ENCODE measurements at regions not wholly inside any gene's neighbourhood (a gene's known extent, or its start where the extent isn't known, plus 50 kb on each side); places are given as distances from the start of the nearest gene placed in this dataset.

- Mint-ChIP-seq H3K4me1 (ENCODE audit: low read depth) (no peaks in the 10 kb centered on the region), H3K4me3 (no peak overlapping the region), H3K9me3 (ENCODE audit: insufficient read depth) (peaks cover 6% of the 10 kb centered on the region), H3K27ac (no peak overlapping the region), H3K27me3 (ENCODE audit: low read depth) (no peaks in the 10 kb centered on the region), H3K36me3 (ENCODE audit: low read depth) (no peaks in the 10 kb centered on the region)
- POLR2A ChIA-PET, result no interaction called here
- DNase-seq, result no peak
- no peak for ATAC-seq
- CTCF ChIA-PET, result no interaction called here
Measured at GRCh38 chr5:4413996-4414395, 726.1 kb upstream of the ADAMTS16 start.

GRCh38 chr5:4418084-4418483 is 722.0 kb upstream of the ADAMTS16 start:
- Mint-ChIP-seq H3K36me3 (ENCODE audit: low read depth) (no peaks in the 10 kb centered on the region), H3K4me1 (ENCODE audit: low read depth) (no peaks in the 10 kb centered on the region), H3K27ac (no peak overlapping the region), H3K4me3 (no peak overlapping the region), H3K9me3 (ENCODE audit: insufficient read depth) (peaks cover 6% of the 10 kb centered on the region), H3K27me3 (ENCODE audit: low read depth) (no peaks in the 10 kb centered on the region)
- DNase-seq (no peak), ATAC-seq (no peak)
- CTCF ChIA-PET, result no interaction called here
- POLR2A ChIA-PET, result no interaction called here

DNA sequence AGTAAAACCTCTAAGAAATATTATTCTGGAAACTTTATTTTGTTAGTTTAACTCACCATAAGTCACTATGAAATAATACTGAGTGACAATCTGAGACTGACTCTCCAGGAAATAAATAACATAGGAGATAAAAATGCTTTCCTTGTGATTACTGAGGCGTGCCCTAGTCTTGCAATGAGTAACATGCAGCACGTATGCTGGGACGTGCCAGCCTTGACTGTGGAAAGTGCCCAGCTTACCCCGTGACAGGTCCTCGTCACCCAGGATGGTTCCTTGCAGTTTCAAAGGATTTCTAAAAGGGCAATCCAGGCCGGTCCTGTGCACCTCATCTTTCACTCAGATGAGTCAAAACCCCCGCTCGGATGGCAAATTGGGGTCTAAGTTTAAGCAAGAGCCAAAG is 720.8 kb upstream of the ADAMTS16 start:
- Mint-ChIP-seq H3K9me3 (ENCODE audit: insufficient read depth) (peaks cover 1% of the 10 kb centered on the region), H3K27ac (no peak overlapping the region), H3K4me1 (ENCODE audit: low read depth) (no peaks in the 10 kb centered on the region), H3K27me3 (ENCODE audit: low read depth) (no peaks in the 10 kb centered on the region), H3K4me3 (no peak overlapping the region), H3K36me3 (ENCODE audit: low read depth) (no peaks in the 10 kb centered on the region)
- POLR2A ChIA-PET, result no interaction called here
- DNase-seq, result no peak
- CTCF ChIA-PET, result no interaction called here
- ATAC-seq, result no peak

GRCh38 chr5:4420177-4420576 is 720.0 kb upstream of the ADAMTS16 start:
- no peaks in the 10 kb centered on the region for H3K27me3 Mint-ChIP-seq (ENCODE audit: low read depth)
- H3K9me3 Mint-ChIP-seq (ENCODE audit: insufficient read depth), result no peaks in the 10 kb centered on the region
- CTCF ChIA-PET, result no interaction called here
- H3K36me3 Mint-ChIP-seq (ENCODE audit: low read depth), result no peaks in the 10 kb centered on the region
- H3K4me3 Mint-ChIP-seq, result no peak overlapping the region
- ATAC-seq (no peak), DNase-seq (no peak)
- POLR2A ChIA-PET, result no interaction called here
- H3K4me1 Mint-ChIP-seq (ENCODE audit: low read depth), result no peaks in the 10 kb centered on the region
- no peak overlapping the region for H3K27ac Mint-ChIP-seq

GRCh38 chr5:4420681-4421080 is 719.4 kb upstream of the ADAMTS16 start:
- no peak for DNase-seq
- no peak overlapping the region for H3K27ac Mint-ChIP-seq
- no peaks in the 10 kb centered on the region for H3K27me3 Mint-ChIP-seq (ENCODE audit: low read depth)
- no peaks in the 10 kb centered on the region for H3K36me3 Mint-ChIP-seq (ENCODE audit: low read depth)
- ChIA-PET POLR2A (no interaction called here), CTCF (no interaction called here)
- no peak overlapping the region for H3K4me3 Mint-ChIP-seq
- no peaks in the 10 kb centered on the region for H3K4me1 Mint-ChIP-seq (ENCODE audit: low read depth)
- H3K9me3 Mint-ChIP-seq (ENCODE audit: insufficient read depth), result no peaks in the 10 kb centered on the region
- ATAC-seq, result no peak

DNA sequence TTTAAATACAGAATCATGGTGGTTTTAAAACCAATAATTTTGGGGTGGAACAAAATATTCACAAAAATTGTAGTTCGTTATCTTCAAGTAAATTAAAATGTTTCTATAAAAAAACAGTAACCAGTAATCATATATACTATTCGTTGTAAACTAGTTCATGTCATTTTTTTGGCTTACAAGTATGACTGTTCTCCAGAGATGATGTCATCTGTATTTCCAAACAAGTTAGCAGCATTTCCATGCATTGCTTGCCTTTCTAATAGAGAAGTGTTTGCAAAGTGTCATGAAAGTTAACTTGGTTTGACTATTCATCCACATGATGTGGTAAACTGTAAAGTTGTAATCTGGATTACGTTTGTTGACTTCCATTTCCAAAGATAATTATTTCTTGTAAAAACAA is 717.9 kb upstream of the ADAMTS16 start:
- Mint-ChIP-seq H3K36me3 (ENCODE audit: low read depth) (no peaks in the 10 kb centered on the region), H3K27me3 (ENCODE audit: low read depth) (no peaks in the 10 kb centered on the region), H3K9me3 (ENCODE audit: insufficient read depth) (no peaks in the 10 kb centered on the region), H3K4me3 (no peak overlapping the region), H3K4me1 (ENCODE audit: low read depth) (no peaks in the 10 kb centered on the region), H3K27ac (no peak overlapping the region)
- POLR2A ChIA-PET, result no interaction called here
- DNase-seq (no peak), ATAC-seq (no peak)
- CTCF ChIA-PET, result no interaction called here

- Mint-ChIP-seq H3K4me1 (ENCODE audit: low read depth) (no peaks in the 10 kb centered on the region), H3K27ac (no peak overlapping the region), H3K4me3 (no peak overlapping the region), H3K27me3 (ENCODE audit: low read depth) (no peaks in the 10 kb centered on the region), H3K9me3 (ENCODE audit: insufficient read depth) (peaks cover 4% of the 10 kb centered on the region), H3K36me3 (ENCODE audit: low read depth) (no peaks in the 10 kb centered on the region)
- no peak for DNase-seq
- ChIA-PET POLR2A (no interaction called here), CTCF (no interaction called here)
- ATAC-seq, result no peak
Measured at GRCh38 chr5:4424895-4425294, 715.2 kb upstream of the ADAMTS16 start.

DNA sequence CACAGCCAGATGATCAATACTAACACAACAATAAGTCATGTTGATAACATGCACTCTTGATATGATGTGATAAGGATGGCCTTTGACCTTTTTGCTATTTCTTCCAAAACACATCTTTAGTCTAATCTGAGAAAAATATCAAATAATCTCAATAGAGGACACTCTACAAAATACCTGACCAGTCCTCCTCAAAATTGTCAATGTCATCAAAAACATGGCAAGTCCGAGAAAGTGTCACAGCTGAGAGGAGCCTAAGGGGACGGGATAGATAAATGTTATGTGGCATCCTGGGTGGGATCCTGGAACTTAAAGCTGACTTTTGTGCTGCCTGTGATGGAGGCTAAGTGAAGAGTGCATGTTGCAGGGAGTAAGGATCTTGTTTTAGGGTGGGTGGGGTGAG is 699.6 kb upstream of the ADAMTS16 start:
- Mint-ChIP-seq H3K27ac (no peak overlapping the region), H3K9me3 (ENCODE audit: insufficient read depth) (peaks cover 19% of the 10 kb centered on the region), H3K4me3 (no peak overlapping the region), H3K36me3 (ENCODE audit: low read depth) (no peaks in the 10 kb centered on the region), H3K4me1 (ENCODE audit: low read depth) (no peaks in the 10 kb centered on the region), H3K27me3 (ENCODE audit: low read depth) (no peaks in the 10 kb centered on the region)
- ATAC-seq (no peak), DNase-seq (no peak)
- POLR2A ChIA-PET, result no interaction called here
- CTCF ChIA-PET, result no interaction called here

GRCh38 chr5:4442221-4442620 is 697.9 kb upstream of the ADAMTS16 start:
- ATAC-seq (no peak), DNase-seq (no peak)
- H3K27me3 Mint-ChIP-seq (ENCODE audit: low read depth), result no peaks in the 10 kb centered on the region
- H3K27ac Mint-ChIP-seq, result no peak overlapping the region
- POLR2A ChIA-PET, result no interaction called here
- H3K4me1 Mint-ChIP-seq (ENCODE audit: low read depth), result no peaks in the 10 kb centered on the region
- H3K9me3 Mint-ChIP-seq (ENCODE audit: insufficient read depth), result peaks cover 20% of the 10 kb centered on the region
- CTCF ChIA-PET, result no interaction called here
- no peaks in the 10 kb centered on the region for H3K36me3 Mint-ChIP-seq (ENCODE audit: low read depth)
- H3K4me3 Mint-ChIP-seq, result no peak overlapping the region

DNA sequence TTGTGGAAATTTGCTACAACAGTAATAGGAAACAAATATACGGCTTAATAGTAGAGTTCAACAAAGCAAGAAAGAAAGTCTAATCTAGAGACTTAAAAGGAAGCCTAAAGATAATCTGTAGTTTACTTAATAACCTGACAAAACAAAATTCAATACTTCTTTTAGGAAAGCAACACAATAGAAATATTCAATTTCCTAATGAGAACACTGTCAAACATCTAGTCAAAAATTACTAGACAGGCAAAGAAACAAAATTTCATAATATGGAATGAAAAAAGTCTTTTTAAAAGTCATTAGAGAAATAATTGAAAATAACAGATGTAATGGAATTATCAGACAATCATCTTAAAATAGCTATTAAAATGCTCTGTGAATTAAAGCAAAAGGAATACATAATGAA is 692.5 kb upstream of the ADAMTS16 start:
- CTCF ChIA-PET, result no interaction called here
- no peak for ATAC-seq
- peaks cover 14% of the 10 kb centered on the region for H3K9me3 Mint-ChIP-seq (ENCODE audit: insufficient read depth)
- H3K4me1 Mint-ChIP-seq (ENCODE audit: low read depth), result no peaks in the 10 kb centered on the region
- POLR2A ChIA-PET, result no interaction called here
- DNase-seq, result no peak
- no peak overlapping the region for H3K27ac Mint-ChIP-seq
- no peaks in the 10 kb centered on the region for H3K36me3 Mint-ChIP-seq (ENCODE audit: low read depth)
- H3K27me3 Mint-ChIP-seq (ENCODE audit: low read depth), result no peaks in the 10 kb centered on the region
- no peak overlapping the region for H3K4me3 Mint-ChIP-seq

GRCh38 chr5:4453655-4454054 is 686.5 kb upstream of the ADAMTS16 start:
- ChIA-PET CTCF (no interaction called here), POLR2A (no interaction called here)
- Mint-ChIP-seq H3K4me1 (ENCODE audit: low read depth) (no peaks in the 10 kb centered on the region), H3K27ac (no peak overlapping the region), H3K36me3 (ENCODE audit: low read depth) (no peaks in the 10 kb centered on the region), H3K4me3 (no peak overlapping the region), H3K27me3 (ENCODE audit: low read depth) (no peaks in the 10 kb centered on the region), H3K9me3 (ENCODE audit: insufficient read depth) (peaks cover 4% of the 10 kb centered on the region)
- DNase-seq, result no peak
- ATAC-seq, result no peak

DNA sequence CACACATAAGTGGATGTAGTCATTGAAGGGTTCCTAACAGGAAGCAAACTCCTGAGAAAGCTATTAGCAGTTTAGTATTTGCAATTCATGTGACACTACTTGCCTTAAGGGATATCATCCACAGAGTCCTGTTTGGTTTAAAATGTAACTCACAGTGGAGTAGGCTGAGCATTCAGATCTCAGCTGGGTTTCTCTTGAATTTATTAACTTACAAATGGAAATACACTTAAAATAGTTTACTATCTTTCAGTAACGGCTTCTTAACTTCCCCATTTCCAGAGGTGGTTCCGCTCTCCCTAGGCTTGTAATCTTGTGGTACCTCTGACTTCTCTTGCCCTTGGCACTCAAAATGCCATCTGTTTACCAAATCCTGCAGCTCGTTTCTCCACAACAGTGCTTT is 660.7 kb upstream of the ADAMTS16 start:
- ChIA-PET POLR2A (no interaction called here), CTCF (no interaction called here)
- no peaks in the 10 kb centered on the region for H3K36me3 Mint-ChIP-seq (ENCODE audit: low read depth)
- H3K27me3 Mint-ChIP-seq (ENCODE audit: low read depth), result no peaks in the 10 kb centered on the region
- ATAC-seq (no peak), DNase-seq (no peak)
- no peak overlapping the region for H3K4me3 Mint-ChIP-seq
- peaks cover 31% of the 10 kb centered on the region for H3K9me3 Mint-ChIP-seq (ENCODE audit: insufficient read depth)
- H3K4me1 Mint-ChIP-seq (ENCODE audit: low read depth), result no peaks in the 10 kb centered on the region
- no peak overlapping the region for H3K27ac Mint-ChIP-seq

DNA sequence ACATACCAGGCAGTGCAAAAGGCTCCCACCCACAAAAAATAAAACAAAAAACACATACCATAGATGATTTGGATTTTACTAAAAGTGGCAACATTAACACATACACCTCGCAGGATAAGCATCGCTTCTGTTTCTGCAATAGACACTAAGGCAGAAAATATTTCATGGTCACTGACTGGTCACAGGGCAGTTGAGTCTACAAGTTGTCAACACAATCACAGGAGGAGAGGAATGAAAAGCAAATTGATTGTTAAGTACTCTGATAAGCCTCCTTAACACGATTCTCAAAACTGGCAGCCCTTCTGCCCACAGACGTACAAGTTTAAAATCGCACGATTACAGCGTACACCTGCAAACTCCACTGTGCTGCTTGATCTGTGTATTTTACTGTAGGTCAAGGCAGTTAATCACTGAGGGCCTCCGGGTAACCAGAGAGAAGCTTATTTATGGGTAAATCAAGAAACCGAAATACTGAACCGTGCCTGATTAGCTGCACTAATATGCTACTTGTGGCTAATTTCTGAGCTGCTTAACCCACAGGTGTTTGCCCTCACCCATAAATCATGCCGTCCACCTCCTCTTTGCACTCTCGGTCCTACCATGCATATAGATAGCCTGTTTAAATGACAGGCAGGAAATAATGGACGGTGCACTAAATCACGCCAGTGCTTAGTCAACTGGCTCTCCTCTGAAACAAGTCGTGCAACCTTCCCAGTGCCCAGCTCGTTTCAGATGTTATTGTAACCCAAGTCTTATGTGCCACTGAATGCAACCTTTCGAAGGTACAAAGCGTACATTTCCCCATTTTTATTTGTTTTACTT is 659.4 kb upstream of the ADAMTS16 start:
- POLR2A ChIA-PET, result no interaction called here

More for the DNA sequence above, 659.4 kb upstream of the ADAMTS16 start:
- CTCF ChIA-PET, result no interaction called here
- H3K27ac Mint-ChIP-seq, result no peak overlapping the region
- DNase-seq, result no peak
- no peaks in the 10 kb centered on the region for H3K36me3 Mint-ChIP-seq (ENCODE audit: low read depth)
- ATAC-seq, result no peak
- peaks cover 31% of the 10 kb centered on the region for H3K9me3 Mint-ChIP-seq (ENCODE audit: insufficient read depth)
- no peaks in the 10 kb centered on the region for H3K4me1 Mint-ChIP-seq (ENCODE audit: low read depth)
- no peaks in the 10 kb centered on the region for H3K27me3 Mint-ChIP-seq (ENCODE audit: low read depth)
- H3K4me3 Mint-ChIP-seq, result no peak overlapping the region
